Transverse colon (tissue), 3 donors: ENCODE measurements at regions not wholly inside any gene's neighbourhood (a gene's known extent, or its start where the extent isn't known, plus 50 kb on each side); places are given as distances from the start of the nearest gene placed in this dataset.

ENCODE experiments used
- CTCF ChIP-seq, 5 experiments: fragments of 200-600 bp in 3 of 5; fragments of 450-650 bp in 2 of 5; sonication (generic) in 3 of 5; IDR thresholded peaks; 1 replicate in 2 of 5; 2 replicates in 3 of 5; pipeline ENCODE4 v1.5.1; 2016 to 2017; ENCODE audit warnings: antibody characterized with exemption in 5 of 5, inconsistent platforms in 3 of 5, mild to moderate bottlenecking in 2 of 5, moderate library complexity in 1 of 5
- POLR2A ChIP-seq: fragments of 450-650 bp; IDR thresholded peaks from one replicate; pipeline ENCODE4 v1.6.1; 2016; ENCODE audit warnings: antibody characterized with exemption, mild to moderate bottlenecking, moderate library complexity

- no peak for TF ChIP-seq CTCF (IDR thresholded peaks at IDR 0.05)
- no peak for TF ChIP-seq POLR2A
These were observed 250.4 kb upstream of the SMIM21 start for GRCh38 chr18:75677696-75678455.
